HepG2 (cell line): ENCODE measurements at regions not wholly inside any gene's neighbourhood (a gene's known extent, or its start where the extent isn't known, plus 50 kb on each side); places are given as distances from the start of the nearest gene placed in this dataset.

Experiments
- AGO1 ChIP-seq: fragments of 200-400 bp; formaldehyde crosslinking; IDR thresholded peaks from 2 replicates; pipeline ENCODE4 v1.6.1; 2017; ENCODE audit warnings: mild to moderate bottlenecking, low read depth, low read length, moderate library complexity; ENCODE audit not compliant: poor library complexity, severe bottlenecking
- BCL6 ChIP-seq: IDR thresholded peaks from 2 replicates; pipeline ENCODE4 v1.6.1; 2016; ENCODE audit warnings: missing genetic modification reagents, missing compliant biosample characterization
- ETV5 ChIP-seq: IDR thresholded peaks from 2 replicates; pipeline ENCODE4 v1.6.1; 2018; ENCODE audit warnings: missing biosample characterization, missing genetic modification reagents, inconsistent platforms, borderline replicate concordance
- FOSL2 ChIP-seq: sonication (generic); formaldehyde crosslinking; IDR thresholded peaks from 2 replicates; pipeline ENCODE4 v1.4.0; 2020; ENCODE audit warnings: missing genetic modification reagents
- ISX ChIP-seq: sonication (generic); formaldehyde crosslinking; conservative IDR thresholded peaks from 2 replicates; pipeline ENCODE4 v1.5.0; 2020; ENCODE audit warnings: missing genetic modification reagents
- JARID2 ChIP-seq: sonication (generic); formaldehyde crosslinking; IDR thresholded peaks from 2 replicates; pipeline ENCODE4 v1.8.1; 2023; ENCODE audit warnings: missing genetic modification reagents, inconsistent platforms; ENCODE audit not compliant: insufficient replicate concordance
- KDM1A ChIP-seq: IDR thresholded peaks from 2 replicates; pipeline ENCODE4 v1.6.1; 2016; ENCODE audit warnings: missing compliant biosample characterization
- PRMT3 ChIP-seq: sonication (generic); formaldehyde crosslinking; IDR thresholded peaks from 2 replicates; pipeline ENCODE4 v1.8.1; 2022; ENCODE audit warnings: low read depth, mild to moderate bottlenecking, moderate library complexity, missing genetic modification reagents, borderline replicate concordance
- RBM22 ChIP-seq: fragments of 200-400 bp; formaldehyde crosslinking; optimal IDR thresholded peaks from 2 replicates; pipeline ENCODE3; 2017; ENCODE audit warnings: mild to moderate bottlenecking, low read length, moderate library complexity
- RELA ChIP-seq: sonication (generic); formaldehyde crosslinking; IDR thresholded peaks from 2 replicates; pipeline ENCODE4 v1.4.0; 2020; ENCODE audit warnings: missing genetic modification reagents
- SAP130 ChIP-seq: IDR thresholded peaks from 2 replicates; pipeline ENCODE4 v1.6.1; 2016; ENCODE audit warnings: low read depth
- TSC22D2 ChIP-seq: sonication (generic); formaldehyde crosslinking; IDR thresholded peaks from 2 replicates; pipeline ENCODE4 v1.5.1; 2020; ENCODE audit warnings: missing genetic modification reagents, mild to moderate bottlenecking, borderline replicate concordance
- ZNF124 ChIP-seq: sonication (generic); formaldehyde crosslinking; IDR thresholded peaks from 2 replicates; pipeline ENCODE4 v1.4.0; 2020; ENCODE audit warnings: missing genetic modification reagents
- ZNF263 ChIP-seq: sonication (generic); formaldehyde crosslinking; IDR thresholded peaks from 2 replicates; pipeline ENCODE4 v1.4.0; 2020; ENCODE audit warnings: missing genetic modification reagents
- TF ChIP-seq, protein P1 (sequence below): sonication (generic); formaldehyde crosslinking; IDR thresholded peaks from 2 replicates; pipeline ENCODE4 v1.4.0; 2020; ENCODE audit warnings: mild to moderate bottlenecking, missing genetic modification reagents, borderline replicate concordance
- TF ChIP-seq, protein P2 (sequence below): sonication (generic); formaldehyde crosslinking; IDR thresholded peaks from 2 replicates; pipeline ENCODE4 v1.4.0; 2020; ENCODE audit warnings: mild to moderate bottlenecking, missing genetic modification reagents
- TF ChIP-seq, protein P3 (sequence below), 2 experiments: sonication (generic) in 1 of 2; formaldehyde crosslinking in 1 of 2; IDR thresholded peaks; 2 replicates each; pipeline versions ENCODE4 v1.4.0 to v1.6.1; 2016 to 2020; ENCODE audit warnings: borderline replicate concordance in 1 of 2, low read depth in 1 of 2, mild to moderate bottlenecking in 1 of 2, missing genetic modification reagents in 1 of 2

DNA sequence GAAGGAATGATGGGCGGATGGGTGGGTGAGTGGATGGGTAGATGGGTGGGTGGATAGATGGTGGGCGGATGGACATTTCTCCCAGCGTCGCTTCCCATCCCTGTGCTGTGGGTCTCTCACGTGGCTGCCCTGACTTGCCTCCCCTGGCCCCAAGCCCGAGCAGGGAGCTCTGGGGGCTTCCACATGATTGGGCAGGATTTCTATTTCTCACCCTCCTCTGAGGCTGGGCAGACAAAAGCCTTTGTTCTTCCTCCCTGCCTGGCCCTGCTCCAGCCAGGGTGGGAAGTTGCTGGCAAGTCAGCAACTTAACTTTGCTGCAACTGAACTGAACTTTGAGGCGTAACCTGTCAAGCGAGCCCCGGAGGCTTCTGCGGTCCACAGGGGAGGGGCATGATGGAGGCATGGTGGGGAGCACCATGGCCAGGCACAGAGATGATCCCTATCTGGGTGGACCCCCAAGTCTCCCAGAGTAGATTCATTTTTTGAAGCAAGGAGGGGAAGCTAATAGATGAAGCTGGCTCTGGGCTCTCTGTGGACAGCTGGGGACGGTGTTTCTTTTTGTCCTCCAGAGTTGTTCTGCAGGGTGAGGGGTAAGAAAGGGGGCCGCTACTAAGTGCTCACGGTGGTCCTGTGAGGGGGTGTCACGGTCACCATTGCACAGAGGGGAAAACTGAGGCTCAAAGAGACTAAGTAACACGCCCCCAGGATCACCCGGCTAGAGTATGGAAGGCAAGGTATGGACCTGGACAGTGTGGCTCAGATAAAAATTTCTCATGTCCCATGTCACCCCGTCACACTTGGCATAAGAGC is 140.1 kb downstream of the CEBPB start (continued):
- TF ChIP-seq, protein P1, sequence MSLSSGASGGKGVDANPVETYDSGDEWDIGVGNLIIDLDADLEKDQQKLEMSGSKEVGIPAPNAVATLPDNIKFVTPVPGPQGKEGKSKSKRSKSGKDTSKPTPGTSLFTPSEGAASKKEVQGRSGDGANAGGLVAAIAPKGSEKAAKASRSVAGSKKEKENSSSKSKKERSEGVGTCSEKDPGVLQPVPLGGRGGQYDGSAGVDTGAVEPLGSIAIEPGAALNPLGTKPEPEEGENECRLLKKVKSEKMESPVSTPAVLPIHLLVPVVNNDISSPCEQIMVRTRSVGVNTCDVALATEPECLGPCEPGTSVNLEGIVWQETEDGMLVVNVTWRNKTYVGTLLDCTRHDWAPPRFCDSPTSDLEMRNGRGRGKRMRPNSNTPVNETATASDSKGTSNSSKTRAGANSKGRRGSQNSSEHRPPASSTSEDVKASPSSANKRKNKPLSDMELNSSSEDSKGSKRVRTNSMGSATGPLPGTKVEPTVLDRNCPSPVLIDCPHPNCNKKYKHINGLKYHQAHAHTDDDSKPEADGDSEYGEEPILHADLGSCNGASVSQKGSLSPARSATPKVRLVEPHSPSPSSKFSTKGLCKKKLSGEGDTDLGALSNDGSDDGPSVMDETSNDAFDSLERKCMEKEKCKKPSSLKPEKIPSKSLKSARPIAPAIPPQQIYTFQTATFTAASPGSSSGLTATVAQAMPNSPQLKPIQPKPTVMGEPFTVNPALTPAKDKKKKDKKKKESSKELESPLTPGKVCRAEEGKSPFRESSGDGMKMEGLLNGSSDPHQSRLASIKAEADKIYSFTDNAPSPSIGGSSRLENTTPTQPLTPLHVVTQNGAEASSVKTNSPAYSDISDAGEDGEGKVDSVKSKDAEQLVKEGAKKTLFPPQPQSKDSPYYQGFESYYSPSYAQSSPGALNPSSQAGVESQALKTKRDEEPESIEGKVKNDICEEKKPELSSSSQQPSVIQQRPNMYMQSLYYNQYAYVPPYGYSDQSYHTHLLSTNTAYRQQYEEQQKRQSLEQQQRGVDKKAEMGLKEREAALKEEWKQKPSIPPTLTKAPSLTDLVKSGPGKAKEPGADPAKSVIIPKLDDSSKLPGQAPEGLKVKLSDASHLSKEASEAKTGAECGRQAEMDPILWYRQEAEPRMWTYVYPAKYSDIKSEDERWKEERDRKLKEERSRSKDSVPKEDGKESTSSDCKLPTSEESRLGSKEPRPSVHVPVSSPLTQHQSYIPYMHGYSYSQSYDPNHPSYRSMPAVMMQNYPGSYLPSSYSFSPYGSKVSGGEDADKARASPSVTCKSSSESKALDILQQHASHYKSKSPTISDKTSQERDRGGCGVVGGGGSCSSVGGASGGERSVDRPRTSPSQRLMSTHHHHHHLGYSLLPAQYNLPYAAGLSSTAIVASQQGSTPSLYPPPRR, result 0 out of 2 replicates have a peak, but pooled peaks have one; percentile 23
- TF ChIP-seq RBM22, result no peak
- peak; percentile 97 for TF ChIP-seq ZNF263 (CRISPR knock-in tag)
- no peak for TF ChIP-seq ZNF124 (CRISPR knock-in tag)
- TF ChIP-seq, protein P2, sequence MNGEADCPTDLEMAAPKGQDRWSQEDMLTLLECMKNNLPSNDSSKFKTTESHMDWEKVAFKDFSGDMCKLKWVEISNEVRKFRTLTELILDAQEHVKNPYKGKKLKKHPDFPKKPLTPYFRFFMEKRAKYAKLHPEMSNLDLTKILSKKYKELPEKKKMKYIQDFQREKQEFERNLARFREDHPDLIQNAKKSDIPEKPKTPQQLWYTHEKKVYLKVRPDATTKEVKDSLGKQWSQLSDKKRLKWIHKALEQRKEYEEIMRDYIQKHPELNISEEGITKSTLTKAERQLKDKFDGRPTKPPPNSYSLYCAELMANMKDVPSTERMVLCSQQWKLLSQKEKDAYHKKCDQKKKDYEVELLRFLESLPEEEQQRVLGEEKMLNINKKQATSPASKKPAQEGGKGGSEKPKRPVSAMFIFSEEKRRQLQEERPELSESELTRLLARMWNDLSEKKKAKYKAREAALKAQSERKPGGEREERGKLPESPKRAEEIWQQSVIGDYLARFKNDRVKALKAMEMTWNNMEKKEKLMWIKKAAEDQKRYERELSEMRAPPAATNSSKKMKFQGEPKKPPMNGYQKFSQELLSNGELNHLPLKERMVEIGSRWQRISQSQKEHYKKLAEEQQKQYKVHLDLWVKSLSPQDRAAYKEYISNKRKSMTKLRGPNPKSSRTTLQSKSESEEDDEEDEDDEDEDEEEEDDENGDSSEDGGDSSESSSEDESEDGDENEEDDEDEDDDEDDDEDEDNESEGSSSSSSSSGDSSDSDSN, result no peak; the same call in 1 of the 2 replicates
- TF ChIP-seq, protein P3, sequence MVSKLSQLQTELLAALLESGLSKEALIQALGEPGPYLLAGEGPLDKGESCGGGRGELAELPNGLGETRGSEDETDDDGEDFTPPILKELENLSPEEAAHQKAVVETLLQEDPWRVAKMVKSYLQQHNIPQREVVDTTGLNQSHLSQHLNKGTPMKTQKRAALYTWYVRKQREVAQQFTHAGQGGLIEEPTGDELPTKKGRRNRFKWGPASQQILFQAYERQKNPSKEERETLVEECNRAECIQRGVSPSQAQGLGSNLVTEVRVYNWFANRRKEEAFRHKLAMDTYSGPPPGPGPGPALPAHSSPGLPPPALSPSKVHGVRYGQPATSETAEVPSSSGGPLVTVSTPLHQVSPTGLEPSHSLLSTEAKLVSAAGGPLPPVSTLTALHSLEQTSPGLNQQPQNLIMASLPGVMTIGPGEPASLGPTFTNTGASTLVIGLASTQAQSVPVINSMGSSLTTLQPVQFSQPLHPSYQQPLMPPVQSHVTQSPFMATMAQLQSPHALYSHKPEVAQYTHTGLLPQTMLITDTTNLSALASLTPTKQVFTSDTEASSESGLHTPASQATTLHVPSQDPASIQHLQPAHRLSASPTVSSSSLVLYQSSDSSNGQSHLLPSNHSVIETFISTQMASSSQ (IDR thresholded peaks at IDR 0.05; ENCODE audit: low read depth), result no peak
- TF ChIP-seq, protein P3 (CRISPR knock-in tag; IDR thresholded peaks at IDR 0.05; ENCODE audit: borderline replicate concordance), result 0 out of 2 replicates have a peak, but pooled peaks have one; percentile 24
- 0 out of 2 replicates have a peak, but pooled peaks have one; percentile 44 for TF ChIP-seq PRMT3
- TF ChIP-seq ETV5, result peak; percentile 58; the same call in 1 of the 2 replicates
- 0 out of 2 replicates have a peak, but pooled peaks have one; percentile 38 for TF ChIP-seq RELA
- TF ChIP-seq BCL6 (CRISPR knock-in tag), result peak; percentile 55; the same call in 1 of the 2 replicates
- TF ChIP-seq AGO1, result no peak
- TF ChIP-seq FOSL2 (CRISPR knock-in tag), result peak; percentile 51; the same call in 1 of the 2 replicates
- TF ChIP-seq TSC22D2 (CRISPR knock-in tag), result 0 out of 2 replicates have a peak, but pooled peaks have one; percentile 44
- no peak for TF ChIP-seq KDM1A (CRISPR knock-in tag)
- no peak for TF ChIP-seq JARID2 (CRISPR knock-in tag)
- peak; percentile 76; the same call in 1 of the 2 replicates for TF ChIP-seq SAP130 (CRISPR knock-in tag)
- TF ChIP-seq ISX (CRISPR knock-in tag), result no peak
